ENCODE measurements at regions not wholly inside any gene's neighbourhood (a gene's known extent, or its start where the extent isn't known, plus 50 kb on each side); places are given as distances from the start of the nearest gene placed in this dataset.

DNA sequence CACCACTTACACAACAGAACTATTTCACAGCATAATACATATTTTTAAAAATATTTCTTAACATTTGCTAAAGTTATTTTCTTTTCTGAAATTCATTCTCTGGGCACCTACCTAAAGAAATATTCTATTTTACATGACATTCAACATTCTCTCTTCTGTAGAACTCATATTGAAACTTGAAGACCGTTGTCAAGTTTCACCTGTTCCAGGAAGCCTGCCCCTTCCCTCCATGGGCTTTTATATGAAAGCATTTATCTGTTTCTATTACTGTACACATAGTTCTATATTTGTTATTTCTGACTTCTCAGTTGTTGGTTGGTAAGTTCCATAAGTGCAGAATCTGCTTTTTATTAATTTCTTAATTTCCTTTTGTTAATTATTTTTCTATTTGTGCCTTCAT is 204.3 kb upstream of the ALCAM start:
- Histone ChIP-seq H3K4me1 (ENCODE audit: control insufficient read depth, insufficient read depth, low read length) (no peaks in the 10 kb centered on the region), H2AFZ (ENCODE audit: control insufficient read depth, low read depth, low read length) (no peak overlapping the region), H3K9me3 (replicated peaks; ENCODE audit: control insufficient read depth, insufficient read depth, low read length) (no peaks in the 10 kb centered on the region), H3K36me3 (ENCODE audit: control insufficient read depth in 2 of 2, insufficient read depth in 2 of 2, low read length in 1 of 2) (no peaks in the 10 kb centered on the region), H4K20me1 (ENCODE audit: control insufficient read depth, insufficient read depth) (no peaks in the 10 kb centered on the region), H3K27me3 (replicated peaks in 1 of 2; ENCODE audit: control insufficient read depth in 2 of 2, insufficient read depth in 2 of 2, low read length in 1 of 2) (no peaks in the 10 kb centered on the region), H3K4me2 (ENCODE audit: control insufficient read depth, insufficient read depth) (no peak overlapping the region), H3K9ac (ENCODE audit: control insufficient read depth, insufficient read depth, low read length) (no peak overlapping the region), H3K79me2 (ENCODE audit: control insufficient read depth, insufficient read depth, low read length) (no peaks in the 10 kb centered on the region), H3K27ac (ENCODE audit: control insufficient read depth, insufficient read depth) (no peak overlapping the region), H3K4me3 (no peak overlapping the region)
- in situ Hi-C loops (cut with MboI) (no loop called here), intact Hi-C loops (cut with micrococcal nuclease; ENCODE audit: unreplicated experiment) (no loop called here)
- ChIA-PET POLR2A (no interaction called here), CTCF (no interaction called here), RAD21 (ENCODE audit: unreplicated experiment) (no interaction called here), SMC1A (ENCODE audit: uncharacterized antibody, unreplicated experiment) (no interaction called here)
- ATAC-seq (peak; percentile 27; the same call in 1 of the 3 replicates), FAIRE-seq (no peak), DNase-seq (ENCODE audit: low read depth, low spot score) (no peak)
- TF ChIP-seq SREBF1 (IDR thresholded peaks at IDR 0.05; ENCODE audit: low read length) = no peak
- no peak for TF ChIP-seq ASH2L (IDR thresholded peaks at IDR 0.05; ENCODE audit: borderline replicate concordance, low read depth)
- no peak for TF ChIP-seq SPI1 (IDR thresholded peaks at IDR 0.05; ENCODE audit: borderline replicate concordance, insufficient read depth, low read depth, low read length)
- 0 out of 2 replicates have a peak, but pooled peaks have one; percentile 20 for TF ChIP-seq JUNB (IDR thresholded peaks at IDR 0.05)
- no peak for TF ChIP-seq TBL1XR1 (IDR thresholded peaks at IDR 0.05; ENCODE audit: low read depth, low read length)
- no peak for TF ChIP-seq ATF7 (IDR thresholded peaks at IDR 0.05; ENCODE audit: low read depth)
- TF ChIP-seq NFIC (IDR thresholded peaks at IDR 0.05; ENCODE audit: low read depth, low read length) = no peak
- TF ChIP-seq MEF2B (IDR thresholded peaks at IDR 0.05; ENCODE audit: partially characterized antibody, poor library complexity, severe bottlenecking) = no peak
- 0% methylated on average over 1 of the region's 1 CpG for WGBS (ENCODE audit: insufficient coverage, insufficient replicate concordance, low lambda C conversion rate, missing lambda C conversion rate)
- BruUV-seq (replicated peaks) = no TSS peak

DNA sequence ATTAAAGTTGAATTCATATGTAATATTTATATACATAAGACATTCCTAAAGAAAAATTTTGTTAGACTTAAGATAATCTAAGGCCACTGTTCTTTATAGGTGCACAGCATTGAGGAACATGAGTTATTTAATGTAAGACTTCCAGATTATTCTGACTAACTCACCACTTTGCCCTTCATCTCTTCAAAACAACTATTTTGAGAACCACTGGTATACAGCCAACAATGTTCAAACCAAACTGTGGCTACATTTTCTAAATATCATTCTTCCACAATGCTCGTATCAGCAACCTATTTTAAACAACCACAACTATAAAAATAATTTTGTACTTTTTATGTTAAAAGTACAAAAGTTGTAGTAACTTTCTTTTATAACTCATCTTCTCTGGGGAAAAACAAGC is 199.8 kb upstream of the ALCAM start:
- H3K9me3 ChIP-seq (replicated peaks; ENCODE audit: control insufficient read depth, insufficient read depth, low read length) = no peaks in the 10 kb centered on the region
- intact Hi-C loops (cut with micrococcal nuclease; ENCODE audit: unreplicated experiment) = no loop called here
- ChIA-PET RAD21 (ENCODE audit: unreplicated experiment) (no interaction called here), POLR2A (no interaction called here), CTCF (no interaction called here), SMC1A (ENCODE audit: uncharacterized antibody, unreplicated experiment) (no interaction called here)
- H3K4me2 ChIP-seq (ENCODE audit: control insufficient read depth, insufficient read depth) = no peak overlapping the region
- no peaks in the 10 kb centered on the region for H3K36me3 ChIP-seq (ENCODE audit: control insufficient read depth in 2 of 2, insufficient read depth in 2 of 2, low read length in 1 of 2)
- no peak overlapping the region for H3K9ac ChIP-seq (ENCODE audit: control insufficient read depth, insufficient read depth, low read length)
- H3K27ac ChIP-seq (ENCODE audit: control insufficient read depth, insufficient read depth) = no peak overlapping the region
- no peaks in the 10 kb centered on the region for H3K27me3 ChIP-seq (replicated peaks in 1 of 2; ENCODE audit: control insufficient read depth in 2 of 2, insufficient read depth in 2 of 2, low read length in 1 of 2)
- H3K4me1 ChIP-seq (ENCODE audit: control insufficient read depth, insufficient read depth, low read length) = no peaks in the 10 kb centered on the region
- no peaks in the 10 kb centered on the region for H3K79me2 ChIP-seq (ENCODE audit: control insufficient read depth, insufficient read depth, low read length)
- H4K20me1 ChIP-seq (ENCODE audit: control insufficient read depth, insufficient read depth) = no peaks in the 10 kb centered on the region
- BruUV-seq (replicated peaks) = no TSS peak
- H3K4me3 ChIP-seq = no peak overlapping the region
- FAIRE-seq (no peak), ATAC-seq (no peak), DNase-seq (ENCODE audit: low read depth, low spot score) (no peak)
- 5% methylated on average over 1 of the region's 1 CpG for WGBS (ENCODE audit: insufficient coverage, insufficient replicate concordance, low lambda C conversion rate, missing lambda C conversion rate)
- in situ Hi-C loops (cut with MboI) = no loop called here
- no peak overlapping the region for H2AFZ ChIP-seq (ENCODE audit: control insufficient read depth, low read depth, low read length)
- no peak for TF ChIP-seq EED (IDR thresholded peaks at IDR 0.05; ENCODE audit: low read depth)
- TF ChIP-seq RFX5 (IDR thresholded peaks at IDR 0.05; ENCODE audit: low read depth, low read length) = no peak
- TF ChIP-seq RB1 (IDR thresholded peaks at IDR 0.05; ENCODE audit: borderline replicate concordance) = no peak
- TF ChIP-seq STAT3 (IDR thresholded peaks at IDR 0.05; ENCODE audit: low read depth, low read length) = no peak
- TF ChIP-seq CBX5 (IDR thresholded peaks at IDR 0.05; ENCODE audit: low read depth) = no peak
- TF ChIP-seq CHD2 (IDR thresholded peaks at IDR 0.05; ENCODE audit: borderline replicate concordance, low read depth, low read length) = no peak
- TF ChIP-seq, protein P1, sequence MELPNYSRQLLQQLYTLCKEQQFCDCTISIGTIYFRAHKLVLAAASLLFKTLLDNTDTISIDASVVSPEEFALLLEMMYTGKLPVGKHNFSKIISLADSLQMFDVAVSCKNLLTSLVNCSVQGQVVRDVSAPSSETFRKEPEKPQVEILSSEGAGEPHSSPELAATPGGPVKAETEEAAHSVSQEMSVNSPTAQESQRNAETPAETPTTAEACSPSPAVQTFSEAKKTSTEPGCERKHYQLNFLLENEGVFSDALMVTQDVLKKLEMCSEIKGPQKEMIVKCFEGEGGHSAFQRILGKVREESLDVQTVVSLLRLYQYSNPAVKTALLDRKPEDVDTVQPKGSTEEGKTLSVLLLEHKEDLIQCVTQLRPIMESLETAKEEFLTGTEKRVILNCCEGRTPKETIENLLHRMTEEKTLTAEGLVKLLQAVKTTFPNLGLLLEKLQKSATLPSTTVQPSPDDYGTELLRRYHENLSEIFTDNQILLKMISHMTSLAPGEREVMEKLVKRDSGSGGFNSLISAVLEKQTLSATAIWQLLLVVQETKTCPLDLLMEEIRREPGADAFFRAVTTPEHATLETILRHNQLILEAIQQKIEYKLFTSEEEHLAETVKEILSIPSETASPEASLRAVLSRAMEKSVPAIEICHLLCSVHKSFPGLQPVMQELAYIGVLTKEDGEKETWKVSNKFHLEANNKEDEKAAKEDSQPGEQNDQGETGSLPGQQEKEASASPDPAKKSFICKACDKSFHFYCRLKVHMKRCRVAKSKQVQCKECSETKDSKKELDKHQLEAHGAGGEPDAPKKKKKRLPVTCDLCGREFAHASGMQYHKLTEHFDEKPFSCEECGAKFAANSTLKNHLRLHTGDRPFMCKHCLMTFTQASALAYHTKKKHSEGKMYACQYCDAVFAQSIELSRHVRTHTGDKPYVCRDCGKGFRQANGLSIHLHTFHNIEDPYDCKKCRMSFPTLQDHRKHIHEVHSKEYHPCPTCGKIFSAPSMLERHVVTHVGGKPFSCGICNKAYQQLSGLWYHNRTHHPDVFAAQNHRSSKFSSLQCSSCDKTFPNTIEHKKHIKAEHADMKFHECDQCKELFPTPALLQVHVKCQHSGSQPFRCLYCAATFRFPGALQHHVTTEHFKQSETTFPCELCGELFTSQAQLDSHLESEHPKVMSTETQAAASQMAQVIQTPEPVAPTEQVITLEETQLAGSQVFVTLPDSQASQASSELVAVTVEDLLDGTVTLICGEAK (IDR thresholded peaks at IDR 0.05; ENCODE audit: borderline replicate concordance) = no peak
- TF ChIP-seq SIX5 (IDR thresholded peaks at IDR 0.05; ENCODE audit: low read depth, low read length, severe bottlenecking) = no peak
- TF ChIP-seq MYC (IDR thresholded peaks at IDR 0.05; ENCODE audit: insufficient read depth, insufficient read length, insufficient replicate concordance, low read length, severe bottlenecking) = no peak
